ENCODE measurements at regions not wholly inside any gene's neighbourhood (a gene's known extent, or its start where the extent isn't known, plus 50 kb on each side); places are given as distances from the start of the nearest gene placed in this dataset.
A peak's percentile ranks its signal among the peaks of the same experiment; 100 is the strongest.

- no peaks in the 10 kb centered on the region for H3K9me2 ChIP-seq (replicated peaks; ENCODE audit: low read depth, low read length)
- H3K4me1 ChIP-seq (ENCODE audit: insufficient read depth, low read length, poor library complexity, severe bottlenecking) = peaks cover 8% of the 10 kb centered on the region
- no peak overlapping the region for H3K9ac ChIP-seq (ENCODE audit: low read depth, low read length, poor library complexity, severe bottlenecking)
These were observed 139.2 kb upstream of the SALL4 start for GRCh38 chr20:51941503-51941902.

GRCh38 chr20:51939259-51939585, 136.9 kb upstream of the SALL4 start:
- Histone ChIP-seq H3K4me3 (ENCODE audit: low read length, poor library complexity, severe bottlenecking) (no peak overlapping the region), H3K9me3 (ENCODE audit: insufficient read depth, low read depth, low read length) (no peaks in the 10 kb centered on the region), H3K36me3 (ENCODE audit: insufficient read depth, low read length) (no peaks in the 10 kb centered on the region), H3K9ac (ENCODE audit: low read depth, low read length, poor library complexity, severe bottlenecking) (no peak overlapping the region), H3K9me2 (replicated peaks; ENCODE audit: low read depth, low read length) (no peaks in the 10 kb centered on the region), H3F3A (ENCODE audit: low read depth) (no peaks in the 10 kb centered on the region; the same call in 1 of the 2 replicates), H3K79me2 (ENCODE audit: insufficient read depth, low read length) (no peaks in the 10 kb centered on the region), H3K4me2 (ENCODE audit: low read depth, low read length, poor library complexity, severe bottlenecking) (no peak overlapping the region), H2AFZ (ENCODE audit: low read length) (no peak overlapping the region), H3K27me3 (ENCODE audit: insufficient read depth, low read length, poor library complexity, severe bottlenecking) (no peaks in the 10 kb centered on the region), H3K4me1 (ENCODE audit: insufficient read depth, low read length, poor library complexity, severe bottlenecking) (peaks cover 12% of the 10 kb centered on the region), H4K20me1 (ENCODE audit: insufficient read depth, low read length, poor library complexity, severe bottlenecking) (no peaks in the 10 kb centered on the region)
- no peak for TF ChIP-seq EZH2phosphoT487 (IDR thresholded peaks at IDR 0.05; ENCODE audit: borderline replicate concordance)
- no peak for TF ChIP-seq CTCF (conservative IDR thresholded peaks at IDR 0.05; ENCODE audit: low read length)

More at GRCh38 chr20:51941503-51941902, 139.2 kb upstream of the SALL4 start:
- H3F3A ChIP-seq (ENCODE audit: low read depth) = no peaks in the 10 kb centered on the region
- peak overlapping the region; percentile 41; the same call in 1 of the 2 replicates for H2AFZ ChIP-seq (ENCODE audit: low read length)
- H3K79me2 ChIP-seq (ENCODE audit: insufficient read depth, low read length) = no peaks in the 10 kb centered on the region
- no peak overlapping the region for H3K4me2 ChIP-seq (ENCODE audit: low read depth, low read length, poor library complexity, severe bottlenecking)
- no peaks in the 10 kb centered on the region for H4K20me1 ChIP-seq (ENCODE audit: insufficient read depth, low read length, poor library complexity, severe bottlenecking)
- H3K9me3 ChIP-seq (ENCODE audit: insufficient read depth, low read depth, low read length) = no peaks in the 10 kb centered on the region
- TF ChIP-seq CTCF (conservative IDR thresholded peaks at IDR 0.05; ENCODE audit: low read length) (no peak), EZH2phosphoT487 (IDR thresholded peaks at IDR 0.05; ENCODE audit: borderline replicate concordance) (no peak)
- H3K27me3 ChIP-seq (ENCODE audit: insufficient read depth, low read length, poor library complexity, severe bottlenecking) = no peaks in the 10 kb centered on the region
- H3K4me3 ChIP-seq (ENCODE audit: low read length, poor library complexity, severe bottlenecking) = no peak overlapping the region
- H3K36me3 ChIP-seq (ENCODE audit: insufficient read depth, low read length) = no peaks in the 10 kb centered on the region

GRCh38 chr20:51938559-51939258, 136.4 kb upstream of the SALL4 start:
- Histone ChIP-seq H3K9me2 (replicated peaks; ENCODE audit: low read depth, low read length) (no peaks in the 10 kb centered on the region), H4K20me1 (ENCODE audit: insufficient read depth, low read length, poor library complexity, severe bottlenecking) (no peaks in the 10 kb centered on the region), H3K4me2 (ENCODE audit: low read depth, low read length, poor library complexity, severe bottlenecking) (no peak overlapping the region), H3K27me3 (ENCODE audit: insufficient read depth, low read length, poor library complexity, severe bottlenecking) (no peaks in the 10 kb centered on the region), H3K4me3 (ENCODE audit: low read length, poor library complexity, severe bottlenecking) (no peak overlapping the region), H3K79me2 (ENCODE audit: insufficient read depth, low read length) (no peaks in the 10 kb centered on the region), H3F3A (ENCODE audit: low read depth) (no peaks in the 10 kb centered on the region; the same call in 1 of the 2 replicates), H3K9me3 (ENCODE audit: insufficient read depth, low read depth, low read length) (no peaks in the 10 kb centered on the region), H3K4me1 (ENCODE audit: insufficient read depth, low read length, poor library complexity, severe bottlenecking) (peaks cover 17% of the 10 kb centered on the region), H2AFZ (ENCODE audit: low read length) (no peak overlapping the region), H3K9ac (ENCODE audit: low read depth, low read length, poor library complexity, severe bottlenecking) (no peak overlapping the region), H3K36me3 (ENCODE audit: insufficient read depth, low read length) (no peaks in the 10 kb centered on the region)
- TF ChIP-seq CTCF (conservative IDR thresholded peaks at IDR 0.05; ENCODE audit: low read length) = no peak
- no peak for TF ChIP-seq EZH2phosphoT487 (IDR thresholded peaks at IDR 0.05; ENCODE audit: borderline replicate concordance)
